Body of pancreas (tissue), 4 donors: ENCODE measurements at regions not wholly inside any gene's neighbourhood (a gene's known extent, or its start where the extent isn't known, plus 50 kb on each side); places are given as distances from the start of the nearest gene placed in this dataset.

Experiments used
- ATAC-seq: fragments of 150-250 bp; one replicate; pipeline ENCODE4 v1.9.1; 2016
- DNase-seq, 4 donors: peaks; one replicate each; pipeline ENCODE4 v3.0.0-alpha.2; 2019
- H3K27ac ChIP-seq, 4 donors: fragments of 200-600 bp; sonication (generic); 1 replicate in 3 of 4; 2 replicates in 1 of 4; pipeline versions ENCODE4 v1.5.1 to v1.6.1; 2016 to 2019; ENCODE audit warnings: mild to moderate bottlenecking in 1 of 4, mixed read lengths in 1 of 4, moderate library complexity in 1 of 4
- H3K27me3 ChIP-seq, 2 donors: fragments of 200-600 bp; sonication (generic); one replicate each; pipeline ENCODE4 v1.6.0; 2016; ENCODE audit warnings: mild to moderate bottlenecking in 1 of 2
- H3K36me3 ChIP-seq, 2 donors: fragments of 200-600 bp; sonication (generic); replicated peaks in 1 of 2; 2 replicates each; pipeline ENCODE4 v1.5.1; 2016; ENCODE audit warnings: low read depth in 2 of 2; ENCODE audit not compliant: insufficient read depth in 1 of 2
- H3K4me1 ChIP-seq: fragments of 200-600 bp; sonication (generic); one replicate; pipeline ENCODE4 v1.6.0; 2016
- H3K4me3 ChIP-seq, 2 donors: fragments of 200-600 bp; sonication (generic); 1 replicate in 1 of 2; 2 replicates in 1 of 2; pipeline ENCODE4 v1.5.1; 2016 to 2019
- H3K9me3 ChIP-seq, 3 donors: fragments of 200-600 bp; sonication (generic); 1 replicate in 2 of 3; 2 replicates in 1 of 3; pipeline ENCODE4 v1.5.1; 2016
- POLR2A ChIP-seq, 3 donors: fragments of 450-650 bp; IDR thresholded peaks; one replicate each; pipeline ENCODE4 v1.6.1; 2016; ENCODE audit warnings: antibody characterized with exemption in 3 of 3, mild to moderate bottlenecking in 2 of 3
- WGBS, 2 donors: methylation state at CpG; one replicate each; pipeline ENCODE4 v1.1.5; 2017; 5-methylcytosine and 5-hydroxymethylcytosine counted together
- intact Hi-C: fragments of 100-400 bp; cut with DNase I; formaldehyde crosslinking; loops from one replicate; pipeline ENCODE4 v1.15.1; 2023
- TF ChIP-seq, protein P1 (sequence below), 7 experiments: fragments of 450-650 bp in 4 of 7; fragments of 200-600 bp in 3 of 7; sonication (generic) in 3 of 7; IDR thresholded peaks; one replicate each; pipeline ENCODE4 v1.5.1; 2016 to 2019; ENCODE audit warnings: antibody characterized with exemption in 7 of 7

DNA sequence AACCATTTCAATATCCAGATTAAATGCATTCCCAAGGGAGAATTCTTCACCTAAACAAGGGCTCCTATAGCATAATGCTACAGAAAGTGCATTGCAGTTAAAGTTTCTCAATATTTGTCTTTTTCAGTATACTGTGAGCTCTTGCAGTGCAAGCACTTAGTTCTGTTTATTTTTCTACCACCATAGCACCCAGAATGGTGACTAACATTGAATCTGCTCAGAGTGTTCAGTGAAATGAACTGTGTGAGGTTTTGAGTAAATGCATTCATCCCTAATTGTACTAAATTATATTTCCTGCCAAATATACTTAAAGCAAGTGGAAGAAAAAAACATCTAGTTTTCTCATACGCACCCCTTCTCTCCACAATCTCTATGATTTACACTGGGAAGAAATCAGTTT lies 383.9 kb downstream of the PCDH7 start:
- H3K27me3 ChIP-seq, result no peaks in the 10 kb centered on the region
- intact Hi-C loops, result no loop called here
- no peak overlapping the region for H3K27ac ChIP-seq
- no peaks in the 10 kb centered on the region for H3K9me3 ChIP-seq
- no peak overlapping the region for H3K4me3 ChIP-seq
- no peak for DNase-seq
- TF ChIP-seq, protein P1, sequence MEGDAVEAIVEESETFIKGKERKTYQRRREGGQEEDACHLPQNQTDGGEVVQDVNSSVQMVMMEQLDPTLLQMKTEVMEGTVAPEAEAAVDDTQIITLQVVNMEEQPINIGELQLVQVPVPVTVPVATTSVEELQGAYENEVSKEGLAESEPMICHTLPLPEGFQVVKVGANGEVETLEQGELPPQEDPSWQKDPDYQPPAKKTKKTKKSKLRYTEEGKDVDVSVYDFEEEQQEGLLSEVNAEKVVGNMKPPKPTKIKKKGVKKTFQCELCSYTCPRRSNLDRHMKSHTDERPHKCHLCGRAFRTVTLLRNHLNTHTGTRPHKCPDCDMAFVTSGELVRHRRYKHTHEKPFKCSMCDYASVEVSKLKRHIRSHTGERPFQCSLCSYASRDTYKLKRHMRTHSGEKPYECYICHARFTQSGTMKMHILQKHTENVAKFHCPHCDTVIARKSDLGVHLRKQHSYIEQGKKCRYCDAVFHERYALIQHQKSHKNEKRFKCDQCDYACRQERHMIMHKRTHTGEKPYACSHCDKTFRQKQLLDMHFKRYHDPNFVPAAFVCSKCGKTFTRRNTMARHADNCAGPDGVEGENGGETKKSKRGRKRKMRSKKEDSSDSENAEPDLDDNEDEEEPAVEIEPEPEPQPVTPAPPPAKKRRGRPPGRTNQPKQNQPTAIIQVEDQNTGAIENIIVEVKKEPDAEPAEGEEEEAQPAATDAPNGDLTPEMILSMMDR (IDR thresholded peaks at IDR 0.05), result no peak
- no peak for TF ChIP-seq POLR2A (IDR thresholded peaks at IDR 0.05)
- WGBS, 2 donors, result 27 to 43% methylated on average over 1 of the region's 1 CpG
- H3K4me1 ChIP-seq, result peaks cover 5% of the 10 kb centered on the region
- H3K36me3 ChIP-seq, result no peaks in the 10 kb centered on the region
- ATAC-seq, result no peak

DNA sequence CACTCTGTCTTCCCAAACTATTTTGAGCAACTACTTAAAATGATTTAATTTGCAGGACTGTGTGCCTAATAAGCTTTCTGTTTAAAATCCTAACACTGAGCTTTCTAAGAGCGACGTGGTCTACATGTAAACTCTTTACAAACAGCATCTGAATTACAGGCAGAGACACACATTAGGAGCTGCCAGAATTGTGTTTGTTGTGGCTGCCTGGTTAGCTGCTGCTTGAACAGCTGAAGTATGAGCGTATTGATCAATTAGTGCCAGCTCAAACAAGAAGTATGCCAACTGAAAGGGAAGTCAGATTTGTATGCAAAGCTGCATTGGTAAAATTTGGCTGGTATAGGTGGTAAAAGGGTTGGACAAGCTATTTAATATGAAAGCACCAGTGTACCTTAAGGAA lies 384.4 kb downstream of the PCDH7 start:
- peak in 3 of 4 donors; percentile 26 to 49 (median 27) for DNase-seq
- 35 to 38% methylated on average over 3 of the region's 3 CpGs for WGBS, 2 donors
- peak; percentile 35 for ATAC-seq

DNA sequence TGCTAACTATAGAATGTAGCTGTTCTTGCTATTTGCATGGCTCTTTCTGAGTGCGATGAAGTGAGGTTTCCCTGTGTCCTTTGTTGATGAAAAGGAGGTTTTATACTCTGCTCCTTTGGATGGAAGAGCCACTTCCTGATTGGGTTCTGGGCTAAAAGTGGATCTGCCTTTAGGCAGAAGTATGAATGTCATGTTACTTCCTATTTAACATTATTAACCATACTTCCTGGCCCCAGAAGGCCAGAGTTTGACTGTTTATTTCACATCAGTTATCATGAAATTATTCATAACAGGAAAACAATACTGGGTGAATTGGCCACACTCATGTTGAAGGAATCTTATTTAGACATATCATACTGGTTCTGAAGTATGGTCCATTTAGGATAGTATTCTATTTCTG lies 386.2 kb downstream of the PCDH7 start:
- 86 to 94% methylated on average over 1 of the region's 1 CpG for WGBS, 2 donors
- Histone ChIP-seq H3K4me3 (no peak overlapping the region), H3K36me3 (no peaks in the 10 kb centered on the region), H3K27ac (no peak overlapping the region), H3K4me1 (peaks cover 5% of the 10 kb centered on the region), H3K27me3 (no peaks in the 10 kb centered on the region), H3K9me3 (no peaks in the 10 kb centered on the region)
- intact Hi-C loops, result no loop called here
- DNase-seq, result no peak
- no peak for TF ChIP-seq POLR2A (IDR thresholded peaks at IDR 0.05)
- no peak for ATAC-seq

More for the DNA sequence above, 384.4 kb downstream of the PCDH7 start:
- no peak for TF ChIP-seq POLR2A (IDR thresholded peaks at IDR 0.05)
- TF ChIP-seq, protein P1 (IDR thresholded peaks at IDR 0.05), result no peak
- Histone ChIP-seq H3K27me3 (no peaks in the 10 kb centered on the region), H3K4me1 (peaks cover 5% of the 10 kb centered on the region), H3K36me3 (no peaks in the 10 kb centered on the region), H3K9me3 (no peaks in the 10 kb centered on the region), H3K27ac (no peak overlapping the region), H3K4me3 (no peak overlapping the region)
- intact Hi-C loops, result no loop called here

DNA sequence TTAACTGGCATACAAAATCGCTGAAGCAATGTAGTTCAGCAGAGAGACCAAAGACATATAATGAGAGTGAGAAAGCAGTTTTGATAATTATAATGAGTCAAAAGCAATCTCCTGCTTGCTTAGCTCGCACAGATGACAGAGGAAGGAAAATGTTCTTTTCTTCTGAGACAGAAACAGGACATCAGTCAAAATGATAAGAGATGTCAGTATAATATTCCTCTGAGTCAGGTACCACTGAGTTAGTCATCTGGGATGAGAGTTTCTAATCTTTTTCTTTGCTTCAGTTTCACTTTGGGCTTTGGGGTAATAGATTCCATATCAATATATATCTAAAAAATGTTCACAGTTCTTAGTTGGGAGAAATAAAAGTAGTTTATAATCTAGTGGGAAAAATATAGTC lies 387.2 kb downstream of the PCDH7 start:
- no peak for DNase-seq
- Histone ChIP-seq H3K4me3 (no peak overlapping the region), H3K27ac (no peak overlapping the region), H3K27me3 (no peaks in the 10 kb centered on the region), H3K36me3 (no peaks in the 10 kb centered on the region), H3K4me1 (peaks cover 5% of the 10 kb centered on the region), H3K9me3 (no peaks in the 10 kb centered on the region)
- WGBS, 2 donors, result 59 to 65% methylated on average over 2 of the region's 2 CpGs
- intact Hi-C loops, result no loop called here
- TF ChIP-seq, protein P1 (IDR thresholded peaks at IDR 0.05), result no peak
- no peak for ATAC-seq

DNA sequence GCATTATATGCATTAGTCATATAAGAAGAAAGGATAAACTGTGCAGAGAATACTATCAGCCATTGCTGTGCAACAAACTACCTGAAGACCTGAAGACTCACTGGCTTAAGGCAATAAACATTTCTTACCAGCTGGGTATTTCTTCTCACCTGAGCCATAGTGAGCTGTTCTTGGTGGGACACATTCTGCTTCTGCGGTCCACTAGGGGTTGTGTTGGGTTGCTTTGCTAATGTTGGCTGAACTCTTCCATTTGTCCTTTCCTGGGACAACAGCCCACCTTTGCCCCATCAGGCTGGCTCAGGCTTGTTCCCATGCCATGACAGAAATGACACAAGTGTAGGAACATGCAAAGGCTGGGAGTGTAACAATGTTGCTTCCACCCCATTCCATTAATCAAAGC lies 388.6 kb downstream of the PCDH7 start:
- intact Hi-C loops, result no loop called here
- no peak for ATAC-seq
- no peak overlapping the region for H3K4me3 ChIP-seq
- 82 to 100% methylated on average over 1 of the region's 1 CpG for WGBS, 2 donors
- peaks cover 5% of the 10 kb centered on the region for H3K4me1 ChIP-seq
- no peaks in the 10 kb centered on the region for H3K36me3 ChIP-seq
- no peak overlapping the region for H3K27ac ChIP-seq
- DNase-seq, result no peak
- no peaks in the 10 kb centered on the region for H3K9me3 ChIP-seq
- no peaks in the 10 kb centered on the region for H3K27me3 ChIP-seq
- TF ChIP-seq POLR2A (IDR thresholded peaks at IDR 0.05), result no peak
- TF ChIP-seq, protein P1 (IDR thresholded peaks at IDR 0.05), result no peak
